Thyroid gland (tissue), 4 donors: ENCODE measurements at regions not wholly inside any gene's neighbourhood (a gene's known extent, or its start where the extent isn't known, plus 50 kb on each side); places are given as distances from the start of the nearest gene placed in this dataset.

Experiments
- POLR2A ChIP-seq, 2 donors: fragments of 450-650 bp; IDR thresholded peaks; one replicate each; pipeline ENCODE4 v1.6.1; 2017; ENCODE audit warnings: antibody characterized with exemption in 2 of 2, mild to moderate bottlenecking in 2 of 2, moderate library complexity in 1 of 2
- TF ChIP-seq, protein P1 (sequence below), 6 experiments: fragments of 200-600 bp in 3 of 6; fragments of 450-650 bp in 3 of 6; sonication (generic) in 3 of 6; IDR thresholded peaks; one replicate each; pipeline ENCODE4 v1.5.1; 2016 to 2019; ENCODE audit warnings: antibody characterized with exemption in 6 of 6, mild to moderate bottlenecking in 2 of 6, inconsistent platforms in 1 of 6, moderate library complexity in 1 of 6

DNA sequence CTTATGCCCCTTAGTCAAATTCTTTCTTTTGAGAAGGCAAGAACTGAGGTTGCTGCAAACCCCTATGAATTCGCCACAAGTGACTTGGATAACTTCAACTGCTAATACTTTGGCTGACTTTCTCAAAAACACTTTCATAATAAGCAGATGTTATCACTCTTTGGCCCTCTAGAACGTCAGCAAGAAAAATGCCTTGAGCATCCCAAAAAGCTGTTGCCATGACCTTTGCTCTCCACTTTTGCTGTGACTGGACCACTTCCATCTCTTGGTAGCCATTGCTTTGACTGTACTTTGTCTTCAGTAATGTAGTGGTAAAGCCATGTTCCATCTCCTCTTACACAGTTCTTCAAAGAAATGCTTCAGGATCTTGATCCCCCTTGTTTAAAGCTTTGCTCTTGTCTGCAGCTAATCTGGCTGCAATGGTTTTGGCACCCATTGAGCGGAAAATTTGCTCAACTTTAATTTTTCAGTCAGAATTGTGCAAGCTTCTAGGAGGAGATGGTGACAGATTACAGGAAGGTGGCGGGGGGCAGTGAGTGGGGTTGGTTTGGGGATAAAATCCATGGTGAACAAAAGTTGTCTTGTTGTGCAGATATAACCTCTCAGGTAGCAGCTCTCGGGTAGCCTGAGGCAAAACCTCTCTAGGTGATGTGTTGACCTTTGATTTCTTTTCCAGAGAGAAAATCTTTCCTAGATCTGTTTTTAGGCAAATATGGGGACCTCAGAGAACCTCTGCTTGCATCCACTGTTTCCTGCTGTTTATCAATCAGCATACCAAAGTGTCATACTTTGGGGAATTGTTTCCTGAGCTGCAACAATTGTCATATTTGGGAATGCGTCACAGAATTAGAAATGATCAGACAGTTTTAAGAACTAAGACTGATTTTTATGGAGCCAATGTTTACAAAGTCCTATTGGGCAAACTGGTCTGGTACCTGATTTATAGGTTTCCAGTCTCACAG lies 83.6 kb downstream of the CCR1 start:
- TF ChIP-seq POLR2A (IDR thresholded peaks at IDR 0.05), result no peak
- TF ChIP-seq, protein P1, sequence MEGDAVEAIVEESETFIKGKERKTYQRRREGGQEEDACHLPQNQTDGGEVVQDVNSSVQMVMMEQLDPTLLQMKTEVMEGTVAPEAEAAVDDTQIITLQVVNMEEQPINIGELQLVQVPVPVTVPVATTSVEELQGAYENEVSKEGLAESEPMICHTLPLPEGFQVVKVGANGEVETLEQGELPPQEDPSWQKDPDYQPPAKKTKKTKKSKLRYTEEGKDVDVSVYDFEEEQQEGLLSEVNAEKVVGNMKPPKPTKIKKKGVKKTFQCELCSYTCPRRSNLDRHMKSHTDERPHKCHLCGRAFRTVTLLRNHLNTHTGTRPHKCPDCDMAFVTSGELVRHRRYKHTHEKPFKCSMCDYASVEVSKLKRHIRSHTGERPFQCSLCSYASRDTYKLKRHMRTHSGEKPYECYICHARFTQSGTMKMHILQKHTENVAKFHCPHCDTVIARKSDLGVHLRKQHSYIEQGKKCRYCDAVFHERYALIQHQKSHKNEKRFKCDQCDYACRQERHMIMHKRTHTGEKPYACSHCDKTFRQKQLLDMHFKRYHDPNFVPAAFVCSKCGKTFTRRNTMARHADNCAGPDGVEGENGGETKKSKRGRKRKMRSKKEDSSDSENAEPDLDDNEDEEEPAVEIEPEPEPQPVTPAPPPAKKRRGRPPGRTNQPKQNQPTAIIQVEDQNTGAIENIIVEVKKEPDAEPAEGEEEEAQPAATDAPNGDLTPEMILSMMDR (IDR thresholded peaks at IDR 0.05), result no peak
